NCI-H187 (cell line): ENCODE measurements at regions not wholly inside any gene's neighbourhood (a gene's known extent, or its start where the extent isn't known, plus 50 kb on each side); places are given as distances from the start of the nearest gene placed in this dataset.

Experiments used
- DNase-seq, 2 experiments: peaks; one replicate each; lab custom pipeline; 2025; lab: John Stamatoyannopoulos, UW

GRCh38 chr7:130897515-130898419, 163.8 kb upstream of the KLF14 start:
- DNase-seq: no peak

- no peak for DNase-seq
Measured at GRCh38 chr7:130899071-130899560, 165.1 kb upstream of the KLF14 start.

- no peak for DNase-seq
Measured at GRCh38 chr7:130899638-130900401, 165.8 kb upstream of the KLF14 start.

- DNase-seq: no peak
Measured at GRCh38 chr7:130900471-130901076, 166.6 kb upstream of the KLF14 start.

- no peak for DNase-seq
Measured at GRCh38 chr7:130901209-130901783, 167.3 kb upstream of the KLF14 start.

- DNase-seq: no peak
Measured at GRCh38 chr7:130902755-130903357, 168.8 kb upstream of the KLF14 start.

- no peak for DNase-seq
Measured at GRCh38 chr7:130903358-130903974, 169.5 kb upstream of the KLF14 start.

- no peak for DNase-seq
Measured at GRCh38 chr7:130904031-130904757, 170.2 kb upstream of the KLF14 start.

- DNase-seq: no peak
Measured at GRCh38 chr7:130904792-130905191, 170.8 kb upstream of the KLF14 start.

GRCh38 chr7:130906575-130906974, 172.6 kb upstream of the KLF14 start:
- no peak for DNase-seq

GRCh38 chr7:130907439-130907838, 173.4 kb upstream of the KLF14 start:
- DNase-seq: no peak

GRCh38 chr7:130908345-130909160, 174.5 kb upstream of the KLF14 start:
- DNase-seq: no peak

- DNase-seq: no peak
Measured at GRCh38 chr7:130909161-130909836, 175.3 kb upstream of the KLF14 start.

GRCh38 chr7:130909881-130910672, 176.1 kb upstream of the KLF14 start:
- no peak for DNase-seq

GRCh38 chr7:130910949-130911944, 177.2 kb upstream of the KLF14 start:
- no peak for DNase-seq

GRCh38 chr7:130912082-130912861, 178.3 kb upstream of the KLF14 start:
- DNase-seq: no peak
